Pancreas (tissue), 10 donors: ENCODE measurements at regions not wholly inside any gene's neighbourhood (a gene's known extent, or its start where the extent isn't known, plus 50 kb on each side); places are given as distances from the start of the nearest gene placed in this dataset.
A peak's percentile ranks its signal among the peaks of the same experiment; 100 is the strongest.
"Not testable (repeated sequence)": the region's sequence is repeated elsewhere in the genome, so short reads cannot be mapped to it uniquely, and the experiment has no call there.

Experiments used
- ATAC-seq, 4 donors: fragments of 200-7000 bp; cut with Tn5 transposase; one replicate each; pipeline versions ENCODE4 v1.8.0 to v1.9.1; 2020; ENCODE audit warnings: mild to moderate bottlenecking in 4 of 4, moderate library complexity in 4 of 4
- DNase-seq, 6 donors: peaks; one replicate each; pipeline ENCODE4 v3.0.0-alpha.2; 2020
- FAIRE-seq: peaks from 2 replicates; lab custom pipeline; 2012; peaks lifted over from hg19 to GRCh38; lab: Jason Lieb, UNC
- H3K27ac ChIP-seq, 4 donors: fragments of 200-600 bp; sonication (generic); 1 replicate in 3 of 4; 2 replicates in 1 of 4; pipeline versions ENCODE4 v1.5.0 to v1.8.0; 2020
- H3K27me3 ChIP-seq, 4 donors: fragments of 200-600 bp; one replicate each; pipeline ENCODE4 v1.8.0; 2021
- H3K36me3 ChIP-seq, 3 donors: fragments of 200-600 bp; sonication (generic) in 1 of 3; one replicate each; pipeline versions ENCODE4 v1.5.0 to v1.8.0; 2020 to 2021
- H3K4me1 ChIP-seq, 3 donors: fragments of 200-600 bp; one replicate each; pipeline ENCODE4 v1.8.0; 2021
- H3K4me3 ChIP-seq, 4 donors: fragments of 200-600 bp; sonication (generic) in 2 of 4; one replicate each; pipeline versions ENCODE4 v1.5.0 to v1.8.0; 2020 to 2021
- H3K9me3 ChIP-seq, 4 donors: fragments of 200-600 bp; one replicate each; pipeline ENCODE4 v1.8.0; 2021
- CTCF ChIP-seq, 4 donors: fragments of 200-600 bp; sonication (generic) in 3 of 4; IDR thresholded peaks; one replicate each; pipeline versions ENCODE4 v1.5.0 to v1.8.0; 2021; ENCODE audit warnings: antibody characterized with exemption in 4 of 4
- WGBS, 2 donors: extraction: QIAGEN DNeasy Blood & Tissue Kit; methylation state at CpG; one replicate each; pipeline ENCODE4 v1.1.7; 2013; 5-methylcytosine and 5-hydroxymethylcytosine counted together
- intact Hi-C, 3 donors: fragments of 100-400 bp; cut with DNase I; formaldehyde crosslinking; loops; one replicate each; pipeline versions ENCODE4 v1.11.1 to v1.14.2; 2022
- donor health status: healthy with polysubstance abuse.
- donor health status: DM: no; HTN: no; CAD: no; lungs with moderate emphysema.
- donor health status: DM: no; HTN: no; CAD: no.
- donor health status: control.
- donor health status: control.
- donor health status: Bipolar disorder and iron deficiency.
- donor health status: DM: yes; HTN: yes; CAD: no.
- donor health status: DM: no; HTN: no; CAD: no.
- donor health status: DM: no; HTN: no; CAD: no.
- donor health status: DM: yes; HTN: yes; CAD: no.

GRCh38 chr12:78284417-78284816 is 453.7 kb downstream of the NAV3 start:
- WGBS, 2 donors: 62 to 76% methylated on average over 1 of the region's 1 CpG
- ATAC-seq: no peak
- no peaks in the 10 kb centered on the region for H3K9me3 ChIP-seq
- no peak for FAIRE-seq
- no peaks in the 10 kb centered on the region for H3K36me3 ChIP-seq
- no peak for TF ChIP-seq CTCF (IDR thresholded peaks at IDR 0.05)
- H3K4me3 ChIP-seq: no peak overlapping the region
- no peaks in the 10 kb centered on the region for H3K27me3 ChIP-seq
- H3K4me1 ChIP-seq: no peaks in the 10 kb centered on the region
- H3K27ac ChIP-seq: no peak overlapping the region
- DNase-seq: no peak
- intact Hi-C loops: no loop called here

GRCh38 chr12:78290606-78291345 is 460.1 kb downstream of the NAV3 start:
- H3K36me3 ChIP-seq: no peaks in the 10 kb centered on the region
- H3K4me1 ChIP-seq: no peaks in the 10 kb centered on the region
- intact Hi-C loops: no loop called here
- no peak for FAIRE-seq
- no peaks in the 10 kb centered on the region for H3K27me3 ChIP-seq
- no peak overlapping the region for H3K4me3 ChIP-seq
- no peak overlapping the region for H3K27ac ChIP-seq
- 50 to 58% methylated on average over 5 of the region's 5 CpGs for WGBS, 2 donors
- DNase-seq: no peak
- ATAC-seq: no peak
- H3K9me3 ChIP-seq: no peaks in the 10 kb centered on the region
- no peak for TF ChIP-seq CTCF (IDR thresholded peaks at IDR 0.05)

- Histone ChIP-seq H3K36me3 (no peaks in the 10 kb centered on the region), H3K9me3 (no peaks in the 10 kb centered on the region), H3K27ac (no peak overlapping the region), H3K4me3 (no peak overlapping the region), H3K27me3 (no peaks in the 10 kb centered on the region), H3K4me1 (no peaks in the 10 kb centered on the region)
- FAIRE-seq (peak; percentile 64), ATAC-seq (peak in 1 of 4 donors; percentile 26), DNase-seq (no peak)
- no peak for TF ChIP-seq CTCF (IDR thresholded peaks at IDR 0.05)
- intact Hi-C loops: no loop called here
- WGBS, 2 donors: 14 to 16% methylated on average over 1 of the region's 1 CpG
Observed at GRCh38 chr12:78293059-78293686, 462.5 kb downstream of the NAV3 start.

GRCh38 chr12:78301282-78301681 is 470.6 kb downstream of the NAV3 start:
- H3K36me3 ChIP-seq, H3K27ac ChIP-seq, intact Hi-C loops, DNase-seq, H3K4me1 ChIP-seq, H3K4me3 ChIP-seq, H3K27me3 ChIP-seq, H3K9me3 ChIP-seq, FAIRE-seq, ATAC-seq: not testable (repeated sequence)
- 62 to 77% methylated on average over 5 of the region's 5 CpGs for WGBS, 2 donors

- no peaks in the 10 kb centered on the region for H3K36me3 ChIP-seq
- DNase-seq (no peak), FAIRE-seq (no peak), ATAC-seq (no peak)
- intact Hi-C loops: no loop called here
- no peak for TF ChIP-seq CTCF (IDR thresholded peaks at IDR 0.05)
- H3K27me3 ChIP-seq: no peaks in the 10 kb centered on the region
- WGBS, 2 donors: 59 to 69% methylated on average over 1 of the region's 1 CpG
- H3K4me1 ChIP-seq: no peaks in the 10 kb centered on the region
- H3K9me3 ChIP-seq: no peaks in the 10 kb centered on the region
- no peak overlapping the region for H3K27ac ChIP-seq
- H3K4me3 ChIP-seq: no peak overlapping the region
Observed at GRCh38 chr12:78305808-78306207, 475.1 kb downstream of the NAV3 start.
